MG63 (cell line): ENCODE measurements at regions not wholly inside any gene's neighbourhood (a gene's known extent, or its start where the extent isn't known, plus 50 kb on each side); places are given as distances from the start of the nearest gene placed in this dataset.

Experiments
- DNase-seq: peaks from one replicate; pipeline ENCODE4 v3.0.0-alpha.2; 2020
- H3K27me3 ChIP-seq: fragments of 250-450 bp; sonication (Bioruptor Pico); 2 replicates; pipeline ENCODE4 v1.5.1; 2020; ENCODE audit warnings: mild to moderate bottlenecking, moderate library complexity
- H3K36me3 ChIP-seq: fragments of 250-450 bp; sonication (Bioruptor Pico); 2 replicates; pipeline ENCODE4 v1.5.1; 2020; ENCODE audit warnings: mild to moderate bottlenecking, moderate library complexity
- H3K4me3 ChIP-seq: fragments of 250-450 bp; sonication (Bioruptor Pico); 2 replicates; pipeline ENCODE4 v1.5.1; 2020; ENCODE audit warnings: mild to moderate bottlenecking, moderate library complexity
- H3K9me3 ChIP-seq: fragments of 250-450 bp; sonication (Bioruptor Pico); 2 replicates; pipeline ENCODE4 v1.5.1; 2020; ENCODE audit warnings: mild to moderate bottlenecking, moderate library complexity

- no peak for DNase-seq
- Histone ChIP-seq H3K27me3 (no peaks in the 10 kb centered on the region), H3K4me3 (no peak overlapping the region), H3K9me3 (no peaks in the 10 kb centered on the region), H3K36me3 (no peaks in the 10 kb centered on the region)
Observed at GRCh38 chr15:37246065-37246464, 145.7 kb upstream of the MEIS2 start.

DNA sequence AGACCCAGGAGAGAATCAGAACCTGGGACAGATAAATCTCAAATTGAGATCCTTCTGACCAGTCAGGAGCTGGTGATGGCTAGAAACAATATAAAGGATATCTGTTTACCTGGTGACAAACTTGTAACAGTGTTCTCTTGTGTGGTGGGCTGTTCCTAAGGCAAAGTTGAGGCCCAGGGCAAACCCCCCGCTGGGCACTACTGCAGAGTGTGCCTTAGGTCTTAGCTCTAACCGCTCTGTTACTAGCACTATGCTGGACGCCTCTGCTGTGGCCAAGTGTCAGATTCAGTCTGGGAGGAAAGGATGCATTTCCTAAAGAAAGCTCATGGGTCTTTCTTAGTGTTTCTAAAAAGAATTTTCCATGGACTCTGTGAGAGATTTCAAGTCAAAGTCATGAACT is 146.5 kb upstream of the MEIS2 start:
- H3K9me3 ChIP-seq = no peaks in the 10 kb centered on the region
- DNase-seq = no peak
- H3K4me3 ChIP-seq = no peak overlapping the region
- no peaks in the 10 kb centered on the region for H3K36me3 ChIP-seq
- no peaks in the 10 kb centered on the region for H3K27me3 ChIP-seq

DNA sequence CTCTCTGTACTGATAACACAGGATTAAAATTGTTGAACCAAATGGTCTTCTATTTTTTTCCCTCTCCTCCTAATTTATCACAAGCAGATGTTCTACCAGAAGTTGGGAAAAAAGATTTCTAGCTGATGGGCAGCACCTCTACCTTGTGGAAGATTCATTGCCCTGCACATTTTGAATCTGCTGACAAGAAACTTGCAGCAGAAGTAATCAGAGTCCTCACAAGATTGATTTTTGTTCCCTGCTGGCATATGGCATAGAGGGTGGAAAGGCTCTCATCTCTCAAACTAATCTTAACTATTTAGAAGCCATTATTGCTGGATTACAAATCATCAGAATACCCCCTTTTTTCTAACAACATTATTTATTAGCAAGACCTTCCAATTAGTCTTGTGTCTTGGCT is 148.9 kb upstream of the MEIS2 start:
- H3K36me3 ChIP-seq = no peaks in the 10 kb centered on the region
- DNase-seq = no peak
- no peaks in the 10 kb centered on the region for H3K9me3 ChIP-seq
- H3K27me3 ChIP-seq = no peaks in the 10 kb centered on the region
- H3K4me3 ChIP-seq = no peak overlapping the region

DNA sequence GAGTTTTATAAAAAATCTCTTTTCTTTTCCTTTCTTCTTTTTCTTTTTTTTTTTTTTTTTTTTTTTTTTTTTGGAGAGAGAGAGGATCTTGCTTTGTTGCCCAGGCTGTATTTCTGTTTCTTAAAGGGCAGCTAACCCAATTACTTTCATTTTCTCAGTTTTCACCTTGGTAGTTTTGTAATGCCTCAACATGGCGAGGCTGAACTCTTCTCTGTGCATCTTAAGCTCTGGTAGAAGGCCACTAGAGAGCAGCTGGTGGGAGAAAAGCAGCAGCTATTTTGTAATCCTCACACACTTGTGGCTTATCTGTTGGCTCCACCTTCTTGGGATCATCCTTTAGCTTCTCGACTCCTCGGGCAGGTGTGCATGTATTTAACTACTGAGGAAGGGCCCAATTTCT is 152.2 kb upstream of the MEIS2 start:
- Histone ChIP-seq H3K4me3 (no peak overlapping the region), H3K9me3 (no peaks in the 10 kb centered on the region), H3K36me3 (no peaks in the 10 kb centered on the region), H3K27me3 (no peaks in the 10 kb centered on the region)
- DNase-seq = no peak

DNA sequence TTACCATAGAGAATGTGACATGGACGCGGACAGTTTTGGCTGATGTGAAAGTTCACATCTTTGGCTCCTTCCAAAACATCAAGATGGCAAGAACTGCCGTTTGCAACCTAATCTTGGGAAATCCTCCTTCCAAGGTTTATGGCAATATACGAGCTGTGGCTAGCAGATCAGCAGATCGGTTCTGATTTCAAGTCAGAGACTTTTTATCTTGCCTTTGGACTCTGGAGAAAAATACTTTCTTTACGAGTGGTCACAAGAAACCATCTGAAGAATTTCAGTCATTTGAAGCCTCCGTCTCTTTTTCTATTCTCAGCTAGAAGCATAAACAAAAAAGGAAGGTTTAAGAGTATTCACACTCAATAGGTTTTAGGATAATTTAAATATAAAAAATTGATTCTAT is 153.5 kb upstream of the MEIS2 start:
- no peak overlapping the region for H3K4me3 ChIP-seq
- DNase-seq = no peak
- no peaks in the 10 kb centered on the region for H3K9me3 ChIP-seq
- no peaks in the 10 kb centered on the region for H3K36me3 ChIP-seq
- H3K27me3 ChIP-seq = no peaks in the 10 kb centered on the region

DNA sequence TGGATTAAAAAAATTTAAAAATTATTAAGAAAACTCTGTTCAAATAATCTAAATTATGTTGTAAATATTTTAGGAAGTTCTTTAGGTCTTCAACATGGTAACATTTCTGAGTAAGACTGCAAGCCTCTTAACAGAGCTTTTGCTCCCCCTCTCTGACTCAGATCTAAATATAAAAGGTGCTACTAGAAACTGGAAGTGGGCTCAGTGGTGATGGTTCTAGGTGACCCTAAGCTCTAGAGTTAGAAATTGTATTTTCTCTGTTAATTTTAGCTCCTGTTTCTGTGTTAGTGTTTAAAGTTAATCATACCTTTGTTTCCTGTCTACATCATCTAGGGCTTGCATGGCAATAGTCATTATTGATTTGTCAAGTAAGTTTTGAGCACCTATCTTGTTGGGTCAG is 159.9 kb upstream of the MEIS2 start:
- Histone ChIP-seq H3K36me3 (no peaks in the 10 kb centered on the region), H3K9me3 (no peaks in the 10 kb centered on the region), H3K27me3 (no peaks in the 10 kb centered on the region), H3K4me3 (no peak overlapping the region)
- no peak for DNase-seq

DNA sequence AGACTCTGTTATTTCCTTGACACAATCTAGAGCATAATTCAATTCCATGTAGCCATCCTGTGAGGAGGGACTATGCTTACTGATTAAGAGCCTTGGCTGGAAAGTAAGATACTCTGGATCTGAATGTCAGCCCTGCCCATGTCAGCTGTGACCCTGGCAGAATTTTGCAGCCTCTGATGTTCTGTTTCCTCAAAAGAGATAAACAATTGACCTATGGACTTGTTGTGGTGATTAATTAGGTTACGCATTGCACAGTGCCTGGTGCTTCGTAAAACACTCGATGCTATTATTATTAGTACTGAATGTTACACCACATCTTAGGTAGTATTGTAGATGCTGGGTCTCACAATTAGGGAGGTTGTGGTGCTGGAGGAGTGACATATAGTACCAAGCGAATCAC is 161.3 kb upstream of the MEIS2 start:
- Histone ChIP-seq H3K36me3 (no peaks in the 10 kb centered on the region), H3K4me3 (no peak overlapping the region), H3K9me3 (no peaks in the 10 kb centered on the region), H3K27me3 (no peaks in the 10 kb centered on the region)
- no peak for DNase-seq

- Histone ChIP-seq H3K36me3 (no peaks in the 10 kb centered on the region), H3K9me3 (no peaks in the 10 kb centered on the region), H3K27me3 (no peaks in the 10 kb centered on the region), H3K4me3 (no peak overlapping the region)
- DNase-seq = no peak
Observed at GRCh38 chr15:37262922-37263608, 162.7 kb upstream of the MEIS2 start.

DNA sequence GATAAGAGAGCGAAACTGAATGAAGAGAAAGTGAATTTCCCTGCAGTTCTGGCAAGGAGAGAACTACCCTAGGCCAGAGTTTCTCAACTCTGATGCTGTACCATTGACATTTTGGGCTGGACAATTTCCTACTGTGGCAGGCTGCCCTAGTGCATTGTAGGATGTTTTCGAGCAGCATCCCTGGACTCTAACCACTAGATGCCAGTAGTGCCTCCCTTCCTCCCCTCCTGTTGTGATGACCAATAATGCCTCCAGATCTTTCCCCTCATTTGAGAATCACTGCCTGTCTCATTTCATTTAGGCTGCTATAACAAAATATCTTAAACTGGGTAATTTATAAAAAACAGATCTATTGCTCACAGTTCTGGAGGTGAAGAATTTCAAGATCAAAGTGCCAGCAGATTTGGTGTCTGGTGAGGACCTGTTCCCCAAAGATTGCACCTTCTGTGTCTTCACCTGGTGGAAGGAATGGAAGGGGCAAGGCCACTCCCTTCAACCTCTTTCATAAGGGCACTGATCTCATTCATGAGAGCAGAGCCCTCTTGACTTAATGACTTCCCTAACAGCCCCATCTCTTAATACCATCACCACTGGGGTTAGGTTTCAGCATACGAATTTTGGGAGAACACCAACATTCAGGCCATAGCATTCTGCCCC is 188.9 kb upstream of the MEIS2 start:
- Histone ChIP-seq H3K27me3 (no peaks in the 10 kb centered on the region), H3K4me3 (no peak overlapping the region), H3K9me3 (no peaks in the 10 kb centered on the region), H3K36me3 (no peaks in the 10 kb centered on the region)
- peak; percentile 2 for DNase-seq

GRCh38 chr15:37291920-37292319 is 191.6 kb upstream of the MEIS2 start:
- Histone ChIP-seq H3K9me3 (no peaks in the 10 kb centered on the region), H3K4me3 (no peak overlapping the region), H3K27me3 (no peaks in the 10 kb centered on the region), H3K36me3 (no peaks in the 10 kb centered on the region)
- no peak for DNase-seq

DNA sequence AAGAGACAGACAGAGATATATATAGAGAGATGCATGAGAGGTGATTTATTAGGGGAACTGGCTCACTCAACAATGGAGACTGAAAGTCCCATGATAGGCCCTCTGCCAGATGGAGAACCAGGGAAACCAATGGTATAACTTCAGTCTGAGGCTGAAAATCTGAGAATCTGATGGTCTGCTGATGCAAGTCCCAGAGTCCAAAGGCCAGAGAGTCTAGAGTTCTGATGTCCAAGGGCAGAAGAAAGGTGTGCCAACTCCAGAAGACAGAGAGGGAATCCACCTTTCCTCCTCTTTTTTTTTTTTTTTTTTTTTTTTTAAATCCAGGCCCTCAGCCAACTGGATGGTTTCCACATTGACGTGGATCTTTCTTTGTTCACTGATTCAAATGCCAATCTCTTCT is 197.9 kb upstream of the MEIS2 start:
- H3K27me3 ChIP-seq = no peaks in the 10 kb centered on the region
- no peak for DNase-seq
- no peaks in the 10 kb centered on the region for H3K9me3 ChIP-seq
- no peaks in the 10 kb centered on the region for H3K36me3 ChIP-seq
- H3K4me3 ChIP-seq = no peak overlapping the region

DNA sequence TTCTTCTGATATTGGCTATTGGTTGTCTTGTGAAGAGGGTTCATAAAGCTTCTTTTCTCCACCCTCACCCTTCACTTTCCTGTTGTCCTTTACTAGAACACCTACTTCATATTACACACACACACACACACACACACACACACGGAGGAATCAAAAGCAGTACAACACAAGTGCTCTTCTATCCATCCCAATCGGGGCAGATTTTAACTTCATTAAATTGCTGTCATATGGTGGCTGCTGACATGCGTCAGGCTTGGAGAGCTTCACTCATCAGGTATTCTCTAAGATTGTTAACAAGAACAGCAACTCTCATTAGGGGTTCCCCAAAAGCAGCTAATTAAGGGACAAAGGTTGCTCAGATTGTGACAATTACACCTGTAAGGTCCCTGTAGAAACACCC is 239.1 kb upstream of the MEIS2 start:
- Histone ChIP-seq H3K36me3 (no peaks in the 10 kb centered on the region), H3K9me3 (no peaks in the 10 kb centered on the region), H3K27me3 (no peaks in the 10 kb centered on the region), H3K4me3 (no peak overlapping the region)
- no peak for DNase-seq

GRCh38 chr15:37339856-37340255 is 239.5 kb upstream of the MEIS2 start:
- Histone ChIP-seq H3K36me3 (no peaks in the 10 kb centered on the region), H3K27me3 (no peaks in the 10 kb centered on the region), H3K4me3 (no peak overlapping the region), H3K9me3 (no peaks in the 10 kb centered on the region)
- DNase-seq = no peak

DNA sequence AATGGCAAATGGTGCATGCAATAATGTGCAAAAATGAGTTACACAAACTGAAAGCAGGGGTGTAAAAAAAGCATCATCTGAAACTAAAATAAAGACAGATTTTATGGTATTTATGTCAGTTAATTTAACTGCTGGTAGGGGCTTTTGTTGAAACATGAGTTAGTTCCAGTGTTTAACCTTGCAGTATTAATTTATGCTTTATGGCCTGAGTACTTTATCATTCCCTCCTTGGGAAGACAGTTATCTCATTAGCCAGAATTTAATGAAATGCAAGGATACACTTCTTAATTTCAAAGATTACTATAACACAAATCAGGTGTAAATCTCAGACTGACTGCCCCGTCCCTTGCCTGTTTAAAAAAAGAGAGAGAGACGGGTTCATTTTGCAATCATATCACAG is 240.1 kb upstream of the MEIS2 start:
- H3K36me3 ChIP-seq = no peaks in the 10 kb centered on the region
- no peaks in the 10 kb centered on the region for H3K9me3 ChIP-seq
- no peaks in the 10 kb centered on the region for H3K27me3 ChIP-seq
- H3K4me3 ChIP-seq = no peak overlapping the region
- no peak for DNase-seq

GRCh38 chr15:37359101-37359892 is 258.9 kb upstream of the MEIS2 start:
- Histone ChIP-seq H3K9me3 (no peaks in the 10 kb centered on the region), H3K36me3 (no peaks in the 10 kb centered on the region), H3K4me3 (no peak overlapping the region), H3K27me3 (no peaks in the 10 kb centered on the region)
- no peak for DNase-seq

- Histone ChIP-seq H3K27me3 (no peaks in the 10 kb centered on the region), H3K36me3 (no peaks in the 10 kb centered on the region), H3K9me3 (no peaks in the 10 kb centered on the region), H3K4me3 (no peak overlapping the region)
- DNase-seq = no peak
Observed at GRCh38 chr15:37359893-37360290, 259.5 kb upstream of the MEIS2 start.

DNA sequence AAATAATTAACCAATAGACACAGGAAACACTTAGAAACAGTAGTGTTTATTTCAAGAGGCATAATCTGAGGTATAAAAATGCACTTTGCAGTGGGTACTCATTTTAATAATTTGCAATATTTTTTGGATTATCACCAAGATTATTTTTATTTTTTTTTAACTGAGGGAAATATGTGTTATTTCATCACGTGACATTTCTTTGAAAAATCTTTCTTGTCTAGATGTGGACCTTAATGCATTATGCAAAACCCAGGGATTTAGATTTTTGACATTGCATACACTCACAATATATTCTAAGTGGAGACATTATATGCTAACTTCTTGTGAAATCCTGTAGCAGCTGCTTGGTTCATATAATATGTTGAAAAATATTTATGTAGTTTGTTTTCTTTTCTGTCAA is 260.4 kb upstream of the MEIS2 start:
- Histone ChIP-seq H3K36me3 (no peaks in the 10 kb centered on the region), H3K9me3 (no peaks in the 10 kb centered on the region), H3K4me3 (no peak overlapping the region), H3K27me3 (no peaks in the 10 kb centered on the region)
- DNase-seq = no peak

GRCh38 chr15:37361621-37362020 is 261.3 kb upstream of the MEIS2 start:
- no peak for DNase-seq
- Histone ChIP-seq H3K4me3 (no peak overlapping the region), H3K9me3 (no peaks in the 10 kb centered on the region), H3K27me3 (no peaks in the 10 kb centered on the region), H3K36me3 (no peaks in the 10 kb centered on the region)
